22Rv1 (cell line): ENCODE measurements at regions not wholly inside any gene's neighbourhood (a gene's known extent, or its start where the extent isn't known, plus 50 kb on each side); places are given as distances from the start of the nearest gene placed in this dataset.

Source experiments
- CTCF ChIP-seq: fragments of 450-650 bp; IDR thresholded peaks from 2 replicates; pipeline ENCODE4 v1.5.1; 2017; ENCODE audit warnings: mild to moderate bottlenecking
- ZFX ChIP-seq: fragments of 450-650 bp; IDR thresholded peaks from 2 replicates; pipeline ENCODE4 v1.6.1; 2017; ENCODE audit warnings: antibody characterized with exemption, borderline replicate concordance

GRCh38 chr2:22056621-22057132 is 932.9 kb downstream of the TDRD15 start:
- TF ChIP-seq CTCF (no peak), ZFX (no peak)
